ENCODE measurements at regions not wholly inside any gene's neighbourhood (a gene's known extent, or its start where the extent isn't known, plus 50 kb on each side); places are given as distances from the start of the nearest gene placed in this dataset.
"Not testable (repeated sequence)": the region's sequence is repeated elsewhere in the genome, so short reads cannot be mapped to it uniquely, and the experiment has no call there.

DNA sequence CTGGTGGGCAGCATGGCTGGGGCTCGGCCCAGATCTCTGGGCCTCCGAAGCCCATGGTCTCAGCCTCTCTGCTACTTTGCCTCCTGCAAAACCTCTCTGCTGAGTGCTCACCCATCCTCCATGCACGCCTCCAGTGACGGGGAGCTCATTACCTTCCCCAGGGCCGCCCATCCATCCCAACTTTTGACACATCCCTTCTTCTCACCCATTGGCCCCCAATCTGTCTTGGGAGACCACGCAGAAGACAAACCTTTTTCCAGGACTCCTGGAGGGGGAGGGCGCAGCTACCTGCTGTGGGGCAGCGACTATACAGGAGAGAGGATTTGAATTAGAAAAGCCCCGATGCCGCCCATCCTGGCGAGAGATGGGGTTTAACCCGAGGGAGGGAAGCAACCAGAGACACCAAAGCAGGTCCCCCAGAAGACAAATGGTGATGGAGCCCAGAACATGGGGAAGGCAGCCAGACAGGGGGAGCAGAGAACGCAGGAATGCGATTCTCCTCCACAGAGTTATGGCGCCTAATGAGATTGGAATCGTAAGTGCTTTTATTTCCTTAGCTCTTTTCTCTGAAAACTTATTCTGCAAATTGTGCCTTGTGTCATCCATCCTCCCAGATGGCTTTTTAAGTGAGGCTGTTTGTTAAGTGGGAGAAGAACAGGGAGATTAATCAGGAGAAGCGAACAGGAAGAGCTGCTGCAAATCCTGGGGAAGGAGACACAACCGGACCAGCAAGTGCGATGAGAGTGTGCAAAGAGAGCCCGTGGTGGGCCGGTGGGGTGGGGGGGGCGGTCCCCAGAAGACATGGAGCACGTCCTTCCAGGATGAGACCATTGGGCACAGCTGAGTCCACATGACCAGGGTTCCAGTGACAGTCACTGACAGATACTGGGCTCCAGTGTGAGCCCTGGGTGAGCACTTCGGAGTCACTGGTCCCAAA, 623.5 kb downstream of the MATN1 start:
- H3K4me3 ChIP-seq (ENCODE audit: low read depth, low read length): no peak overlapping the region
- no peak for DNase-seq (ENCODE audit: low read depth)
- TF ChIP-seq, protein P1, sequence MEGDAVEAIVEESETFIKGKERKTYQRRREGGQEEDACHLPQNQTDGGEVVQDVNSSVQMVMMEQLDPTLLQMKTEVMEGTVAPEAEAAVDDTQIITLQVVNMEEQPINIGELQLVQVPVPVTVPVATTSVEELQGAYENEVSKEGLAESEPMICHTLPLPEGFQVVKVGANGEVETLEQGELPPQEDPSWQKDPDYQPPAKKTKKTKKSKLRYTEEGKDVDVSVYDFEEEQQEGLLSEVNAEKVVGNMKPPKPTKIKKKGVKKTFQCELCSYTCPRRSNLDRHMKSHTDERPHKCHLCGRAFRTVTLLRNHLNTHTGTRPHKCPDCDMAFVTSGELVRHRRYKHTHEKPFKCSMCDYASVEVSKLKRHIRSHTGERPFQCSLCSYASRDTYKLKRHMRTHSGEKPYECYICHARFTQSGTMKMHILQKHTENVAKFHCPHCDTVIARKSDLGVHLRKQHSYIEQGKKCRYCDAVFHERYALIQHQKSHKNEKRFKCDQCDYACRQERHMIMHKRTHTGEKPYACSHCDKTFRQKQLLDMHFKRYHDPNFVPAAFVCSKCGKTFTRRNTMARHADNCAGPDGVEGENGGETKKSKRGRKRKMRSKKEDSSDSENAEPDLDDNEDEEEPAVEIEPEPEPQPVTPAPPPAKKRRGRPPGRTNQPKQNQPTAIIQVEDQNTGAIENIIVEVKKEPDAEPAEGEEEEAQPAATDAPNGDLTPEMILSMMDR (IDR thresholded peaks at IDR 0.05; ENCODE audit: low read depth, low read length, missing control alignments): no peak

- DNase-seq (ENCODE audit: low read depth); H3K4me3 ChIP-seq (ENCODE audit: low read depth, low read length): not testable (repeated sequence)
Measured at GRCh38 chr1:30097851-30098250, 625.5 kb downstream of the MATN1 start.

GRCh38 chr1:30095451-30096025, 627.8 kb downstream of the MATN1 start:
- TF ChIP-seq, protein P1 (IDR thresholded peaks at IDR 0.05; ENCODE audit: low read depth, low read length, missing control alignments): no peak
- H3K4me3 ChIP-seq (ENCODE audit: low read depth, low read length): no peak overlapping the region
- no peak for DNase-seq (ENCODE audit: low read depth)

GRCh38 chr1:30095051-30095450, 628.3 kb downstream of the MATN1 start:
- no peak for DNase-seq (ENCODE audit: low read depth)
- TF ChIP-seq, protein P1 (IDR thresholded peaks at IDR 0.05; ENCODE audit: low read depth, low read length, missing control alignments): no peak
- H3K4me3 ChIP-seq (ENCODE audit: low read depth, low read length): no peak overlapping the region

GRCh38 chr1:30092051-30092858, 631.1 kb downstream of the MATN1 start:
- TF ChIP-seq, protein P1 (IDR thresholded peaks at IDR 0.05; ENCODE audit: low read depth, low read length, missing control alignments): no peak
- no peak overlapping the region for H3K4me3 ChIP-seq (ENCODE audit: low read depth, low read length)
- DNase-seq (ENCODE audit: low read depth): no peak

- TF ChIP-seq, protein P1 (IDR thresholded peaks at IDR 0.05; ENCODE audit: low read depth, low read length, missing control alignments): no peak
- no peak for DNase-seq (ENCODE audit: low read depth)
- no peak overlapping the region for H3K4me3 ChIP-seq (ENCODE audit: low read depth, low read length)
Measured at GRCh38 chr1:30090162-30090820, 633.1 kb downstream of the MATN1 start.
